ENCODE measurements at regions not wholly inside any gene's neighbourhood (a gene's known extent, or its start where the extent isn't known, plus 50 kb on each side); places are given as distances from the start of the nearest gene placed in this dataset.

GRCh38 chr4:126361287-126361686 lies 1046.5 kb downstream of the FAT4 start:
- H3K36me3 ChIP-seq (ENCODE audit: control insufficient read depth in 4 of 4, insufficient read depth in 3 of 4, low read depth in 1 of 4, low read length in 3 of 4) = no peaks in the 10 kb centered on the region
- no peak overlapping the region for H3K27ac ChIP-seq (ENCODE audit: low read depth in 1 of 2, low read length in 2 of 2)
- no peaks in the 10 kb centered on the region for H3K4me1 ChIP-seq (ENCODE audit: control insufficient read depth in 4 of 4, insufficient read depth in 4 of 4, low read length in 3 of 4)
- WGBS = 59% methylated on average over 4 of the region's 4 CpGs
- TF ChIP-seq EGR1 (IDR thresholded peaks at IDR 0.05; ENCODE audit: low read depth in 2 of 2) = no peak
- no peak for TF ChIP-seq RXRA (IDR thresholded peaks at IDR 0.05)
- TF ChIP-seq HNF4A (conservative IDR thresholded peaks at IDR 0.05) = no peak
- no peak for TF ChIP-seq YY1 (IDR thresholded peaks at IDR 0.05)
- TF ChIP-seq HNF4G (IDR thresholded peaks at IDR 0.05) = no peak
- no peak for TF ChIP-seq FOXA1 (IDR thresholded peaks at IDR 0.05)
- TF ChIP-seq, protein P1, sequence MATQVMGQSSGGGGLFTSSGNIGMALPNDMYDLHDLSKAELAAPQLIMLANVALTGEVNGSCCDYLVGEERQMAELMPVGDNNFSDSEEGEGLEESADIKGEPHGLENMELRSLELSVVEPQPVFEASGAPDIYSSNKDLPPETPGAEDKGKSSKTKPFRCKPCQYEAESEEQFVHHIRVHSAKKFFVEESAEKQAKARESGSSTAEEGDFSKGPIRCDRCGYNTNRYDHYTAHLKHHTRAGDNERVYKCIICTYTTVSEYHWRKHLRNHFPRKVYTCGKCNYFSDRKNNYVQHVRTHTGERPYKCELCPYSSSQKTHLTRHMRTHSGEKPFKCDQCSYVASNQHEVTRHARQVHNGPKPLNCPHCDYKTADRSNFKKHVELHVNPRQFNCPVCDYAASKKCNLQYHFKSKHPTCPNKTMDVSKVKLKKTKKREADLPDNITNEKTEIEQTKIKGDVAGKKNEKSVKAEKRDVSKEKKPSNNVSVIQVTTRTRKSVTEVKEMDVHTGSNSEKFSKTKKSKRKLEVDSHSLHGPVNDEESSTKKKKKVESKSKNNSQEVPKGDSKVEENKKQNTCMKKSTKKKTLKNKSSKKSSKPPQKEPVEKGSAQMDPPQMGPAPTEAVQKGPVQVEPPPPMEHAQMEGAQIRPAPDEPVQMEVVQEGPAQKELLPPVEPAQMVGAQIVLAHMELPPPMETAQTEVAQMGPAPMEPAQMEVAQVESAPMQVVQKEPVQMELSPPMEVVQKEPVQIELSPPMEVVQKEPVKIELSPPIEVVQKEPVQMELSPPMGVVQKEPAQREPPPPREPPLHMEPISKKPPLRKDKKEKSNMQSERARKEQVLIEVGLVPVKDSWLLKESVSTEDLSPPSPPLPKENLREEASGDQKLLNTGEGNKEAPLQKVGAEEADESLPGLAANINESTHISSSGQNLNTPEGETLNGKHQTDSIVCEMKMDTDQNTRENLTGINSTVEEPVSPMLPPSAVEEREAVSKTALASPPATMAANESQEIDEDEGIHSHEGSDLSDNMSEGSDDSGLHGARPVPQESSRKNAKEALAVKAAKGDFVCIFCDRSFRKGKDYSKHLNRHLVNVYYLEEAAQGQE (IDR thresholded peaks at IDR 0.05) = no peak
- TF ChIP-seq MAX (IDR thresholded peaks at IDR 0.05) = no peak
- TF ChIP-seq NR2F2 (IDR thresholded peaks at IDR 0.05) = no peak
- TF ChIP-seq, protein P2, sequence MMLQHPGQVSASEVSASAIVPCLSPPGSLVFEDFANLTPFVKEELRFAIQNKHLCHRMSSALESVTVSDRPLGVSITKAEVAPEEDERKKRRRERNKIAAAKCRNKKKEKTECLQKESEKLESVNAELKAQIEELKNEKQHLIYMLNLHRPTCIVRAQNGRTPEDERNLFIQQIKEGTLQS (IDR thresholded peaks at IDR 0.05) = no peak
- TF ChIP-seq, protein P3, sequence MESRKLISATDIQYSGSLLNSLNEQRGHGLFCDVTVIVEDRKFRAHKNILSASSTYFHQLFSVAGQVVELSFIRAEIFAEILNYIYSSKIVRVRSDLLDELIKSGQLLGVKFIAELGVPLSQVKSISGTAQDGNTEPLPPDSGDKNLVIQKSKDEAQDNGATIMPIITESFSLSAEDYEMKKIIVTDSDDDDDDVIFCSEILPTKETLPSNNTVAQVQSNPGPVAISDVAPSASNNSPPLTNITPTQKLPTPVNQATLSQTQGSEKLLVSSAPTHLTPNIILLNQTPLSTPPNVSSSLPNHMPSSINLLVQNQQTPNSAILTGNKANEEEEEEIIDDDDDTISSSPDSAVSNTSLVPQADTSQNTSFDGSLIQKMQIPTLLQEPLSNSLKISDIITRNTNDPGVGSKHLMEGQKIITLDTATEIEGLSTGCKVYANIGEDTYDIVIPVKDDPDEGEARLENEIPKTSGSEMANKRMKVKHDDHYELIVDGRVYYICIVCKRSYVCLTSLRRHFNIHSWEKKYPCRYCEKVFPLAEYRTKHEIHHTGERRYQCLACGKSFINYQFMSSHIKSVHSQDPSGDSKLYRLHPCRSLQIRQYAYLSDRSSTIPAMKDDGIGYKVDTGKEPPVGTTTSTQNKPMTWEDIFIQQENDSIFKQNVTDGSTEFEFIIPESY (IDR thresholded peaks at IDR 0.05) = no peak
- no peak for TF ChIP-seq JUND (IDR thresholded peaks at IDR 0.05)
- no peak for TF ChIP-seq TAF1 (conservative IDR thresholded peaks at IDR 0.05)
- H3K9ac ChIP-seq (ENCODE audit: low read depth in 1 of 2, low read length in 2 of 2) = no peak overlapping the region
- H3K9me3 ChIP-seq (ENCODE audit: control insufficient read depth in 4 of 4, low read length in 3 of 4) = no peaks in the 10 kb centered on the region
- peaks cover 0 to 3% (median 0%) of the 10 kb centered on the region in 4 donors for H3K27me3 ChIP-seq (ENCODE audit: control insufficient read depth in 4 of 4, insufficient read depth in 4 of 4, low read length in 3 of 4)
- no peak overlapping the region for H3K4me3 ChIP-seq (ENCODE audit: low read depth in 1 of 3, low read length in 3 of 3)
- no peak for DNase-seq (ENCODE audit: low spot score)

- no peaks in the 10 kb centered on the region for H3K36me3 ChIP-seq (ENCODE audit: control insufficient read depth in 4 of 4, insufficient read depth in 3 of 4, low read depth in 1 of 4, low read length in 3 of 4)
- no peak for DNase-seq (ENCODE audit: low spot score)
- H3K27ac ChIP-seq (ENCODE audit: low read depth in 1 of 2, low read length in 2 of 2) = no peak overlapping the region
- WGBS = 47% methylated on average over 1 of the region's 1 CpG
- H3K4me3 ChIP-seq (ENCODE audit: low read depth in 1 of 3, low read length in 3 of 3) = no peak overlapping the region
- no peaks in the 10 kb centered on the region for H3K9me3 ChIP-seq (ENCODE audit: control insufficient read depth in 4 of 4, low read length in 3 of 4)
- no peaks in the 10 kb centered on the region for H3K4me1 ChIP-seq (ENCODE audit: control insufficient read depth in 4 of 4, insufficient read depth in 4 of 4, low read length in 3 of 4)
- peaks cover 0 to 3% (median 0%) of the 10 kb centered on the region in 4 donors for H3K27me3 ChIP-seq (ENCODE audit: control insufficient read depth in 4 of 4, insufficient read depth in 4 of 4, low read length in 3 of 4)
- no peak overlapping the region for H3K9ac ChIP-seq (ENCODE audit: low read depth in 1 of 2, low read length in 2 of 2)
- TF ChIP-seq CTCF (IDR thresholded peaks at IDR 0.05; ENCODE audit: low read depth, low read length, missing input control) = no peak
- TF ChIP-seq FOXA1 (IDR thresholded peaks at IDR 0.05) = no peak
- TF ChIP-seq MAX (IDR thresholded peaks at IDR 0.05) = no peak
- no peak for TF ChIP-seq YY1 (IDR thresholded peaks at IDR 0.05)
- no peak for TF ChIP-seq GABPA (IDR thresholded peaks at IDR 0.05 in 1 of 2, conservative IDR thresholded peaks at IDR 0.05 in 1 of 2)
- TF ChIP-seq HNF4G (IDR thresholded peaks at IDR 0.05) = no peak
- TF ChIP-seq, protein P3 (IDR thresholded peaks at IDR 0.05) = no peak
- TF ChIP-seq FOXA2 (IDR thresholded peaks at IDR 0.05) = no peak
- TF ChIP-seq, protein P1 (IDR thresholded peaks at IDR 0.05) = no peak
- no peak for TF ChIP-seq NR2F2 (IDR thresholded peaks at IDR 0.05)
- TF ChIP-seq RAD21 (IDR thresholded peaks at IDR 0.05) = no peak
- no peak for TF ChIP-seq RXRA (IDR thresholded peaks at IDR 0.05)
- TF ChIP-seq SP1 (IDR thresholded peaks at IDR 0.05) = no peak
Observed at GRCh38 chr4:126364311-126364911, 1049.7 kb downstream of the FAT4 start.
